VCaP (cell line): ENCODE measurements at regions not wholly inside any gene's neighbourhood (a gene's known extent, or its start where the extent isn't known, plus 50 kb on each side); places are given as distances from the start of the nearest gene placed in this dataset.

Experiments used
- H3K27ac ChIP-seq: fragments of 450-650 bp; 2 replicates; pipeline ENCODE4 v1.5.1; 2017
- CTCF ChIP-seq: fragments of 450-650 bp; conservative IDR thresholded peaks from 2 replicates; pipeline ENCODE4 v1.5.1; 2017; ENCODE audit warnings: mild to moderate bottlenecking, moderate library complexity

GRCh38 chr2:238995634-238996033, 147.7 kb downstream of the TWIST2 start:
- no peak overlapping the region for H3K27ac ChIP-seq
- TF ChIP-seq CTCF = no peak

GRCh38 chr2:238996331-238997136, 148.6 kb downstream of the TWIST2 start:
- no peak overlapping the region for H3K27ac ChIP-seq
- no peak for TF ChIP-seq CTCF

- H3K27ac ChIP-seq = no peak overlapping the region
- TF ChIP-seq CTCF = no peak
Observed at GRCh38 chr2:238997137-238997390, 149.2 kb downstream of the TWIST2 start.

GRCh38 chr2:238997684-238998083, 149.8 kb downstream of the TWIST2 start:
- TF ChIP-seq CTCF = no peak
- no peak overlapping the region for H3K27ac ChIP-seq
